ENCODE measurements at regions not wholly inside any gene's neighbourhood (a gene's known extent, or its start where the extent isn't known, plus 50 kb on each side); places are given as distances from the start of the nearest gene placed in this dataset.

- no peak for TF ChIP-seq PPARA (CRISPR knock-in tag; IDR thresholded peaks at IDR 0.05; ENCODE audit: borderline replicate concordance)
- no peak for TF ChIP-seq GLIS3 (CRISPR knock-in tag; IDR thresholded peaks at IDR 0.05)
- no peak for TF ChIP-seq BACH2 (CRISPR knock-in tag; IDR thresholded peaks at IDR 0.05; ENCODE audit: borderline replicate concordance)
- no peak for TF ChIP-seq SNAI2 (CRISPR knock-in tag; IDR thresholded peaks at IDR 0.05)
- no peak for TF ChIP-seq ZNF565 (CRISPR knock-in tag; conservative IDR thresholded peaks at IDR 0.05; ENCODE audit: low read depth)
- TF ChIP-seq ESRRG (CRISPR knock-in tag; IDR thresholded peaks at IDR 0.05), result no peak
- no peak for TF ChIP-seq CSRNP3 (CRISPR knock-in tag; IDR thresholded peaks at IDR 0.05)
- TF ChIP-seq, protein P1, sequence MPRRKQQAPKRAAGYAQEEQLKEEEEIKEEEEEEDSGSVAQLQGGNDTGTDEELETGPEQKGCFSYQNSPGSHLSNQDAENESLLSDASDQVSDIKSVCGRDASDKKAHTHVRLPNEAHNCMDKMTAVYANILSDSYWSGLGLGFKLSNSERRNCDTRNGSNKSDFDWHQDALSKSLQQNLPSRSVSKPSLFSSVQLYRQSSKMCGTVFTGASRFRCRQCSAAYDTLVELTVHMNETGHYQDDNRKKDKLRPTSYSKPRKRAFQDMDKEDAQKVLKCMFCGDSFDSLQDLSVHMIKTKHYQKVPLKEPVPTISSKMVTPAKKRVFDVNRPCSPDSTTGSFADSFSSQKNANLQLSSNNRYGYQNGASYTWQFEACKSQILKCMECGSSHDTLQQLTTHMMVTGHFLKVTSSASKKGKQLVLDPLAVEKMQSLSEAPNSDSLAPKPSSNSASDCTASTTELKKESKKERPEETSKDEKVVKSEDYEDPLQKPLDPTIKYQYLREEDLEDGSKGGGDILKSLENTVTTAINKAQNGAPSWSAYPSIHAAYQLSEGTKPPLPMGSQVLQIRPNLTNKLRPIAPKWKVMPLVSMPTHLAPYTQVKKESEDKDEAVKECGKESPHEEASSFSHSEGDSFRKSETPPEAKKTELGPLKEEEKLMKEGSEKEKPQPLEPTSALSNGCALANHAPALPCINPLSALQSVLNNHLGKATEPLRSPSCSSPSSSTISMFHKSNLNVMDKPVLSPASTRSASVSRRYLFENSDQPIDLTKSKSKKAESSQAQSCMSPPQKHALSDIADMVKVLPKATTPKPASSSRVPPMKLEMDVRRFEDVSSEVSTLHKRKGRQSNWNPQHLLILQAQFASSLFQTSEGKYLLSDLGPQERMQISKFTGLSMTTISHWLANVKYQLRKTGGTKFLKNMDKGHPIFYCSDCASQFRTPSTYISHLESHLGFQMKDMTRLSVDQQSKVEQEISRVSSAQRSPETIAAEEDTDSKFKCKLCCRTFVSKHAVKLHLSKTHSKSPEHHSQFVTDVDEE (CRISPR knock-in tag; IDR thresholded peaks at IDR 0.05), result no peak
- TF ChIP-seq ISL1 (CRISPR knock-in tag; IDR thresholded peaks at IDR 0.05), result no peak
- TF ChIP-seq, protein P2, sequence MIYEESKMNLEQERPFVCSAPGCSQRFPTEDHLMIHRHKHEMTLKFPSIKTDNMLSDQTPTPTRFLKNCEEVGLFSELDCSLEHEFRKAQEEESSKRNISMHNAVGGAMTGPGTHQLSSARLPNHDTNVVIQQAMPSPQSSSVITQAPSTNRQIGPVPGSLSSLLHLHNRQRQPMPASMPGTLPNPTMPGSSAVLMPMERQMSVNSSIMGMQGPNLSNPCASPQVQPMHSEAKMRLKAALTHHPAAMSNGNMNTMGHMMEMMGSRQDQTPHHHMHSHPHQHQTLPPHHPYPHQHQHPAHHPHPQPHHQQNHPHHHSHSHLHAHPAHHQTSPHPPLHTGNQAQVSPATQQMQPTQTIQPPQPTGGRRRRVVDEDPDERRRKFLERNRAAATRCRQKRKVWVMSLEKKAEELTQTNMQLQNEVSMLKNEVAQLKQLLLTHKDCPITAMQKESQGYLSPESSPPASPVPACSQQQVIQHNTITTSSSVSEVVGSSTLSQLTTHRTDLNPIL (CRISPR knock-in tag; IDR thresholded peaks at IDR 0.05; ENCODE audit: low read depth), result no peak
- no peak for TF ChIP-seq ZC3H10 (CRISPR knock-in tag; IDR thresholded peaks at IDR 0.05)
Observed at GRCh38 chr1:42000766-42001165, 82.0 kb upstream of the HIVEP3 start.

GRCh38 chr1:41999884-42000283 is 81.2 kb upstream of the HIVEP3 start:
- ATAC-seq, result no peak
- no peak for TF ChIP-seq ZNF70 (CRISPR knock-in tag; IDR thresholded peaks at IDR 0.05)
- TF ChIP-seq BACH2 (CRISPR knock-in tag; IDR thresholded peaks at IDR 0.05; ENCODE audit: borderline replicate concordance), result no peak
- TF ChIP-seq, protein P1 (CRISPR knock-in tag; IDR thresholded peaks at IDR 0.05), result no peak
- no peak for TF ChIP-seq ISL1 (CRISPR knock-in tag; IDR thresholded peaks at IDR 0.05)
- TF ChIP-seq ZNF565 (CRISPR knock-in tag; conservative IDR thresholded peaks at IDR 0.05; ENCODE audit: low read depth), result no peak
- TF ChIP-seq ZC3H10 (CRISPR knock-in tag; IDR thresholded peaks at IDR 0.05), result no peak
- no peak for TF ChIP-seq RARB (CRISPR knock-in tag; IDR thresholded peaks at IDR 0.05)
- no peak for TF ChIP-seq CSRNP3 (CRISPR knock-in tag; IDR thresholded peaks at IDR 0.05)
- TF ChIP-seq GLIS3 (CRISPR knock-in tag; IDR thresholded peaks at IDR 0.05), result no peak
- TF ChIP-seq SNAI2 (CRISPR knock-in tag; IDR thresholded peaks at IDR 0.05), result no peak

More at GRCh38 chr1:42000766-42001165, 82.0 kb upstream of the HIVEP3 start:
- no peak for ATAC-seq

DNA sequence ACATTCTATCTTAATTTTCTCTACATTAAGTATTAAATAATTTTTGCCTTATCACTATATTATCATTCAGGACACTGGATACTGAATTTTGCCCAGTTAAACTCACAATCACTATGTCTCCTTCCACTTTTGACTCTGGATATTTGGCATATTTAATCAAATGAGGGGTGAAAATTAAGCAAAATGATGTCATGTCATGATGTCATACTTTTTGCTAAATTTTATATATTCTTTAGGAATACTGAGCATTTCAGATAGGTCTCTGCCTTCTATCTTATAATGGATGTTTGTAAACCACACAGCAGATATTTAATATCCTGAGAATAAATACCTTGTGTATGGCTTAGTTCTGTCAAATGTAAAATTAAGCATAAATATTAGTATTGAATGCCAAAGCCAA is 79.5 kb upstream of the HIVEP3 start:
- TF ChIP-seq ZC3H10 (CRISPR knock-in tag; IDR thresholded peaks at IDR 0.05) (no peak), ZFP30 (CRISPR knock-in tag; IDR thresholded peaks at IDR 0.05) (no peak), CSDC2 (CRISPR knock-in tag; IDR thresholded peaks at IDR 0.05) (no peak)
- TF ChIP-seq, protein P1 (CRISPR knock-in tag; IDR thresholded peaks at IDR 0.05), result no peak
- no peak for ATAC-seq

Measured in SK-N-SH treated with all-trans-retinoic acid at 6 μM for 48 hours (cell line).